ENCODE measurements at regions not wholly inside any gene's neighbourhood (a gene's known extent, or its start where the extent isn't known, plus 50 kb on each side); places are given as distances from the start of the nearest gene placed in this dataset.
"Not testable (repeated sequence)": the region's sequence is repeated elsewhere in the genome, so short reads cannot be mapped to it uniquely, and the experiment has no call there.

DNA sequence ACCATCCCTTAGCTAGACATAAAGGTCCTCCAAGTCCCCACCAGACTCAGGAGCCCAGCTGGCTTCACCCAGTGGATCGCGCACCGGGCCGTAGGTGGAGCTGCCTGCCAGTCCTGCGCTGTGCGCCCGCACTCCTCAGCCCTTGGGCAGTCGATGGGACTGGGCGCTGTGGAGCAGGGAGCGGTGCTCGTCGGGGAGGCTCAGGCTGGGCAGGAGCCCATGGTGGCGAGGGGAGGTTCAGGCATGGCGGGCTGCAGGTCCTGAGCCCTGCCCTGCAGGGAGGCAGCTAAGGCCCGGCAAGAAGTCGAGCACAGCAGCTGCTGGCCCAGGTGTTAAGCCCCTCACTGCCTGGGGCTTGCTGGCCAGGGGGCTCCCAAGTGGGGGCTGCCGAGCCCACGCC, 361.8 kb upstream of the ZNF462 start:
- TF ChIP-seq, protein P1, sequence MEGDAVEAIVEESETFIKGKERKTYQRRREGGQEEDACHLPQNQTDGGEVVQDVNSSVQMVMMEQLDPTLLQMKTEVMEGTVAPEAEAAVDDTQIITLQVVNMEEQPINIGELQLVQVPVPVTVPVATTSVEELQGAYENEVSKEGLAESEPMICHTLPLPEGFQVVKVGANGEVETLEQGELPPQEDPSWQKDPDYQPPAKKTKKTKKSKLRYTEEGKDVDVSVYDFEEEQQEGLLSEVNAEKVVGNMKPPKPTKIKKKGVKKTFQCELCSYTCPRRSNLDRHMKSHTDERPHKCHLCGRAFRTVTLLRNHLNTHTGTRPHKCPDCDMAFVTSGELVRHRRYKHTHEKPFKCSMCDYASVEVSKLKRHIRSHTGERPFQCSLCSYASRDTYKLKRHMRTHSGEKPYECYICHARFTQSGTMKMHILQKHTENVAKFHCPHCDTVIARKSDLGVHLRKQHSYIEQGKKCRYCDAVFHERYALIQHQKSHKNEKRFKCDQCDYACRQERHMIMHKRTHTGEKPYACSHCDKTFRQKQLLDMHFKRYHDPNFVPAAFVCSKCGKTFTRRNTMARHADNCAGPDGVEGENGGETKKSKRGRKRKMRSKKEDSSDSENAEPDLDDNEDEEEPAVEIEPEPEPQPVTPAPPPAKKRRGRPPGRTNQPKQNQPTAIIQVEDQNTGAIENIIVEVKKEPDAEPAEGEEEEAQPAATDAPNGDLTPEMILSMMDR (IDR thresholded peaks at IDR 0.05; ENCODE audit: poor library complexity, severe bottlenecking): not testable (repeated sequence)
- not testable (repeated sequence) for TF ChIP-seq SMC3 (conservative IDR thresholded peaks at IDR 0.05; ENCODE audit: poor library complexity); EZH2 (IDR thresholded peaks at IDR 0.05; ENCODE audit: borderline replicate concordance, insufficient read depth, low read length, poor library complexity, severe bottlenecking); MXI1 (conservative IDR thresholded peaks at IDR 0.05; ENCODE audit: poor library complexity, severe bottlenecking); POLR2AphosphoS5 (IDR thresholded peaks at IDR 0.05)

Data from neural cell (in vitro differentiated cells).